ENCODE measurements at regions not wholly inside any gene's neighbourhood (a gene's known extent, or its start where the extent isn't known, plus 50 kb on each side); places are given as distances from the start of the nearest gene placed in this dataset.

DNA sequence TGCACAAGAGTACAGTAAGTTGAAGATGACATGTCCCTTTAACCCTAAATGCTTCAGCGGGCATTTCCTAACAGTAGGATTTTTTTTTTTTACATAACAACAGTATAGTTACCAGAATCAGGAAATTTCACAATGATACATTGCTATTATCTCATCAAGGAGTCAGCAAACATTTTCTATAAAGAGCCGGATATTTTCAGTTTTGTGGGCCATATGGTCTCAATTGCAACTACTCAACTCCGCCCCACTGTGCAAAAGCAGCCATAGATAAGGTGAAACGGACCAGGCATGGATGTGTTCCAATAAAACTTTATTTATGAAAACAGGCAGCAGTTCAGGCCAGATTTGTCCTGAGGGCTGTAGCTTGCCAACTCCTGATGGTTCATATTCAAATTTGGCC lies 130.6 kb downstream of the SMAD6 start:
- no peak for TF ChIP-seq GATA3 (IDR thresholded peaks at IDR 0.05; ENCODE audit: low read depth, low read length)
- TF ChIP-seq GATA2 (IDR thresholded peaks at IDR 0.05; ENCODE audit: low read depth, low read length) = no peak

DNA sequence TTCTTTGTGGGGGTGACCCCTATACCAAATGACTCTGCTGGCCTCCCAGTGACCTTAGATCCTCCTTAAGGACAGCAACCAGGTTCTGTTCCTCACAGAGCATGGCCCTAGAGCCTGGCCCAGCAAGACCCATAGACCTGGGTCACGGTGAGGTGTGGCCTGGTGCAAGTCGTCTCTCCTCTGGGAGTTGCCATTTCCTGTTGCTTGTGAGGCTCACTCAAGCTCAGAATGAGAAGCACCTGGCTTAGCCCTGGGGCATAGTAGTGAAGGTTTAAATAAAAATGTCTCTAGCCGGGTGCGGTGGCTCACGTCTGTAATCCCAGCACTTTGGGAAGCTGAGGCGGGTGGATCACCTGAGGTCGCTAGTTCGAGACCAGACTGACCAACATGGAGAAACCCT lies 131.3 kb downstream of the SMAD6 start:
- TF ChIP-seq GATA2 (IDR thresholded peaks at IDR 0.05; ENCODE audit: low read depth, low read length) = no peak
- no peak for TF ChIP-seq GATA3 (IDR thresholded peaks at IDR 0.05; ENCODE audit: low read depth, low read length)

DNA sequence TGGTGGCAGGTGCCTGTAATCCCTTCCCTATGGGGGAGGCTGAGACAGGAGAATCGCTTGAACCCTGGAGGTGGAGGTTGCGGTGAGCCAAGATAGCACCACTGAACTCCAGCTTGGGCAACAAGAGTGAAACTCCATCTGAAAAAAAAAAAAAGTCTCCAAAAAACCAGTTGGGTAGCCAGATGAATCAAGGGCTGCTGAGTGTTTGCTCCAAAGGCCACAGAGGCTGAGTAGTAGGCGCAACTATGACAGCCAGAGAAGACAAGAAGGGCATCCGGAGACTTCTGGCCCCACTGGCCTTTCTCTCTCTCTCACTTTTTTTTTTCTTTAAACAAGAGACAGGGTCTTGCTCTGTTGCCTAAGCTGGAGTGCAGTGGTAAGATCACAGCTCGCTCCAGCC lies 131.8 kb downstream of the SMAD6 start:
- TF ChIP-seq GATA3 (IDR thresholded peaks at IDR 0.05; ENCODE audit: low read depth, low read length) = no peak
- no peak for TF ChIP-seq GATA2 (IDR thresholded peaks at IDR 0.05; ENCODE audit: low read depth, low read length)

DNA sequence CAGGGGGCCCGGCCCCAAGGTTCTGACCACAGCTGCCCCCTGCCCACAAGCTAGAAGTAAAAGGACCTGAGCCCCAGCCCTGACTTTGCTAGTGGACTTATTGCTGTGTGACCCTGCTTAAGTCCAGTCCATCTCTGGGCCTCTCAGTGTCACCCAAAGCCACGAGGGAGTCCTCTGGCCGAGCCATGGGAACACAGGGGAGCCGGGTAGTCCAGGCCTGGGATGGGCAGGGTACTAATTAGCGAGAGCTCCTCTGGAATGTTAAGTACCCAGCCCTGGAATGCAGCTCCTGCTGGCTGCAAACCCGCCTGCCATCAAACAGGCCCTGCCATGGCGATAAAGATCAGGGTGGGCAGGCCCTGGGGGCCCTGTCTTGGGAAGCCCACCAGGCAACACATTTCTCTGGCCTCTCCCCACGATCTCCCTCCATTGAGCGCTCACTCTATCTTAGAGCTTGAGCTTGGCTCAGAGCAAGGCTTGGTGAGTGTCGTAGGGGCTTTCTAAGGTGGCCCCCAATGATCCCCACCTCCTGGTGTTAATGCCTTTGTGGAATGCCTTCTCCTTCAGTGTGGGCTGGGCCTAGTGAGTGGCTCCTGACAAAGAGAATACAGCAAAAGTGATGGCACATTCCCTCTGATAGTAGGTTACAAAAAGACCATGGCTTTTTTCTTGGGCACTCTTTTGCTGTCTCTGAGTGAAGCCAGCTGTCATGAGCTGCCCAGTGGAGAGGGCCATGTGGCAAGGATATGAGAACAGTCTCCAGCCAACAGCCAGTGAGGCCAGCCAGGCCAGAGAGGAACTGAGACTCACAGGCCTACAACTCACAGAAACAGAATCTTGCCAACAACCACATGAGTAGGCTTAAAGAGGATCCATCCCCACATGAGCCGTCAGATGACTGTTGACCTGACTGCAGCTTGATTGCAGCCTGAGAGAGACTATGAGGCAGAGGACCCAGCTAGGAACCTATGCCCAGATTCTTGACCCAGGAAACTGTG lies 133.1 kb downstream of the SMAD6 start:
- TF ChIP-seq GATA3 (IDR thresholded peaks at IDR 0.05; ENCODE audit: low read depth, low read length) (no peak), GATA2 (IDR thresholded peaks at IDR 0.05; ENCODE audit: low read depth, low read length) (no peak)

DNA sequence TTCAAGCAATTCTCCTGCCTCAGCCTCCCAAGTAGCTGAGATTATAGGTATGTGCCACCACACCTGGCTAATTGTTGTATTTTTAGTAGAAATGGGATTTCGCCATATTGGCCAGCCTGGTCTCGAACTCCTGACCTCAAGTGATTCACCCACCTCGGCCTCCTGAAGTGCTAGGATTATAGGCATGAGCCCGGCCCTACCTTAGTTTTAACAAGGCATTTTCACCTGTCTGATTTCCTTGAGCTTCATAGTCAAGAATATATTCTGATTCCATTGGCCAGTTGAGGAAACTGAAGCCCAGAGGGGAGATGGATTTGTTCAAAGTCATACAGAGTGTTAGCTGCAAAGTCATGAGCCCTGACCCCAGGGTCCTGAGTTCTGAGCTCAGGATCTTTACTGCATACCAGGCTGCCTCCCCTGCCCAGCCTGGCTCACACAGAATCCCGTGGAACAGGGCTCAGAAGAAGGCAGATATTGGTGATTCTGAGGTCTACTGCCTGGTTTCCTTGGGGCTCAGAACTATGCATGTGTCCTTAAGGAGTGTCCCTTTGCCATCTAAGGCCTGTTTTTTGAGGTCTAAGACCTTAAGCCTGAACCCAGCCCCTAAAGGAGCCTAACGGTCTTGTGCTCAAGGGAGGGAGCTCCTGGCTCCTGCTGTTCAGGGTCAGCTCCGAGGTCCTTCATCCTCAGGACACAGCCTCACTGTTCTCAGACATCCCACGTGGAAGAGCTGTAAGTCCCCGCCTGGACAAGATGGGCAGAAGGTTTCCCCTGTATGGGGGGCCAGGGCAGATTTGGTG lies 134.4 kb downstream of the SMAD6 start:
- no peak for TF ChIP-seq GATA3 (IDR thresholded peaks at IDR 0.05; ENCODE audit: low read depth, low read length)

DNA sequence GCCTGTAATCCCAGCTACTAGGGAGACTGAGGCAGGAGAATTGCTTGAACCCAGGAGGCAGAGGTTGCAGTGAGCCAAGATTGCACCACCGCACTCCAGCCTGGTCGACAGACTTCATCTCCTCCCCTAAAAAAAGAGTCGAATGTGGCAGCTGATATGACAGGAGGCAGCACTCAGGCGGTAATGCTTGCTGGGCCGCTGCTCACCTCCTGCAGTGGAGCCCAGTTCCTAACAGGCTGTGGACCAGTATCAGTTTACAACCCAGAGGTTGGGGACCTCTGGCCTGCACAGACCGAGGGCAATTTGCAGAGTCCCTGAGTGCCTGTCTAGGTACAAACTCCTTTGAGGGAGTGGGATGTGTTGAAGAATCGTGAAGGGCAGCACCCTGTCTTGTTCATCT lies 136.2 kb downstream of the SMAD6 start:
- TF ChIP-seq GATA3 (IDR thresholded peaks at IDR 0.05; ENCODE audit: low read depth, low read length) (no peak), GATA2 (IDR thresholded peaks at IDR 0.05; ENCODE audit: low read depth, low read length) (no peak)

DNA sequence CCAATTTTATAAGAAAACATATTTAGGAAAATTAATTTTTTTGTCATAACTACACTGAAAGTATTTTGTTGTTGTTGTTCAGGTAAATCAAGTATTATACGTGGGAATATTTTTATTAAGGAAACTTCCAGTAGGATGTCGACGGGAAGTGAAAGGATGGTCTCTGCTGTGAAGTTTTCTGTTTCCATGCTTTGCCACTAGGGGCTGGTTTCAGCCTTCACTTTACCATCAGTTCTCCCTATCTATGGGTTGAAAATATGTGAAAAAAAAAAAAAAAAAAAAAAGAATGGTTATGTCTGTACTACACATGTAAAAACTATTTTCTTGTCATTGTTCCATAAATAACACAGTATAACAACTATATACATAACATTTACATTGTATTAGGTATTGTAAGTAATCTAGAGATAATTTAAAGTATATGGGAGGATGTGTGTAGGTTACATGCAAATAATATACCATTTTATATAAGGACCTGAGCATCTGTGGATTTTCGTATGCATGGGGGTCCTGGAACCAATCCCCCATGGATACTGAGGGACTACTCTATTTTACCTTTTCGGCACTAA lies 136.7 kb downstream of the SMAD6 start:
- TF ChIP-seq GATA3 (IDR thresholded peaks at IDR 0.05; ENCODE audit: low read depth, low read length) (no peak), GATA2 (IDR thresholded peaks at IDR 0.05; ENCODE audit: low read depth, low read length) (no peak)

DNA sequence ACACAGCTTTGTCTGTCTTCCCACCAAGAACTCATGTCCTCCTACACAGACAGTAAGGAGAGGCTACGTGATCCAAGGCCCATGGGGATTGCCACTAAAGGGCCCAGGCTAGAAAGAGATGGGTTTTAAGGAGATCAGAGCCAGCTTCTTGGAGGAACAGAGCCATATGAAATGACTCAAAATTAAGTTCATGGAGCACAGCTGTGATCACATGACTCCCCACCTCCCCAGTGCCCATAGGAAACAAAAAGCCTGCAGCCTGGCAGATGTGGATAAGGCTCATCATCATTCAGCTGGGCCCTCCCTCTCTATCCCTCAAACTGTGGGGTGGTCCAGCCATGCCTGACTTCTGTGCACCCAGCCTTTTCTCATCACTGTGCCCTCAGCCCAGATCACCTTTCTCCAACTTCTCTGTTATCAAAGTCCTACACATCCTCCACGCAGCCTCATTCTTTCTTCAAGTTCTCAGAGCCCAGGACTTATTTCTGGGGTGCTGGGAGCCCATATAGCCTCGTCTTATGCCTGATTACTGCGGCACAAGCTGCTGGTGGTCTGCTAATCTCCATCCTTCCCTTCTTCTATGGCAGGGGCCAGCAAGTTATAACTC lies 137.6 kb downstream of the SMAD6 start:
- TF ChIP-seq GATA3 (IDR thresholded peaks at IDR 0.05; ENCODE audit: low read depth, low read length) (no peak), GATA2 (IDR thresholded peaks at IDR 0.05; ENCODE audit: low read depth, low read length) (no peak)

DNA sequence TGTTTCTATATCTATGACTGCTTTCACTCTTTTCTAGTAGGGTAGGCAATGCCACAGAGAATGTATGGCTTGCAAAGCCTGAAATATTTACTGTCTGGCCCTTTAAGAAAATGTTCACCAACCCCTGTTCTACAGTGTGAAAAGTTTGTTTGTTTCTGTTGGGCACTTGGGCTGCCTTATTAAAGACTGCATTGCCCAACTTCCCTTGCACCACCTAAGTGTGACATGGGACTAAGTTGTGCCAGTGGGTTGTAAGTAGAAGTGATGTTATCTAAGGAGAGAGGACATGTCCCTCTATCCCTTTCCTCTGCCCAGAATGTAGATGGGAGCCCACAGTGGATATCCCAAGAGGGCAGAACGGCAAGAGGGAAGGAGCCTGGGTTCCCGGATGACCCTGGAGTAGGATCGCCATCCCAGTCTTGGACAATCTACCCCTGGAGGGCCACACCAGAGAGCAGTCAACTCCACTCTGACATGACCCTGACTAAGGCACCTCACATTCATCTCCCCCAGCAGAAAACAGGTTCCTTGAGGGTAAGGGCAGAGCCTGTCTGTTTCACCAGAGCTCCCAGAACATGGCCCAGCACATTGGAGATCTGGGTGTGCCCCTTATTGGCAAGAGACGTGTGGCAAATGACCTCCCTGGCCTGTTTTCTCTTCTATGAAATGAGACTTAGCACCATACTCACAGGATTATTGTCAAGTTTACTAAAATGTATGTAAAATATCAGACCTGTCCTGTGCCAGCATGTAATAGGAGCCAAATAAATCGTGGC lies 138.8 kb downstream of the SMAD6 start:
- TF ChIP-seq GATA3 (IDR thresholded peaks at IDR 0.05; ENCODE audit: low read depth, low read length) (no peak), GATA2 (IDR thresholded peaks at IDR 0.05; ENCODE audit: low read depth, low read length) (no peak)

DNA sequence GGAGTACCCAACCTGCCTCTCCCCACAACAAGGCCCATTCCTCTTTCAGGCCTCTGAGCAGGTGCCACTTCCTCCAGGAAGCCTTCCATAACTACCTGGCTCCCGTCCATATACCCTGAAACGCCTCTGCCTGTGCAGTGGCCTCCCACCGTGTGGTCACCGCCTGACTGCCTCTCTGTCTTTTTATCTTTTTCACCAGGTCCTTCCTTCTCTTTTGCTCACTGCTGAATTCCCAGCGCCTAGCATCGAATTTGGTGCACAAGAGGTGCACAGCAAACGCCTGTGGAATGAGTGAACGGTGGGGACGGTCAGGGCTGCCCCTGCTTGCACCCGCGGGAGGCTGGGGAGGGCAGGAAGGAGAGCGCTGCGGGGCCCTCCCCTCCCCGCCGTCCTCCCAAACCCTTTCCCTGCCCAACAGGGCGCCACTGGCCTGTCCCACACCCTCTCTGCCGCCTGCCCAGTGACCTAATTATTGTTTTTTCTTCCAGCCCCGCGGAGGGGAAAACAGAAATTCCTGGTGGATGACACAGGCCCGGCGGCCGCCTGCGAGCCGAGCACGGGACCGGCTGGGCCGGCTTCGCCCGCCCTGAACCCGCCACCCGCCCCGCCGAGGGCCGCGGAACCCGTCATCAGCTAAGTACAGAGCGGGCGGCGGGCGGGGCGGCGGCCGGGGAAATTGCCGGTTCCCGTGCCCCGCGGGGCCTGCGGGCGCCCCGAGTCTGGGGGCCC lies 140.1 kb downstream of the SMAD6 start:
- TF ChIP-seq GATA2 (IDR thresholded peaks at IDR 0.05; ENCODE audit: low read depth, low read length) (no peak), GATA3 (IDR thresholded peaks at IDR 0.05; ENCODE audit: low read depth, low read length) (no peak)

DNA sequence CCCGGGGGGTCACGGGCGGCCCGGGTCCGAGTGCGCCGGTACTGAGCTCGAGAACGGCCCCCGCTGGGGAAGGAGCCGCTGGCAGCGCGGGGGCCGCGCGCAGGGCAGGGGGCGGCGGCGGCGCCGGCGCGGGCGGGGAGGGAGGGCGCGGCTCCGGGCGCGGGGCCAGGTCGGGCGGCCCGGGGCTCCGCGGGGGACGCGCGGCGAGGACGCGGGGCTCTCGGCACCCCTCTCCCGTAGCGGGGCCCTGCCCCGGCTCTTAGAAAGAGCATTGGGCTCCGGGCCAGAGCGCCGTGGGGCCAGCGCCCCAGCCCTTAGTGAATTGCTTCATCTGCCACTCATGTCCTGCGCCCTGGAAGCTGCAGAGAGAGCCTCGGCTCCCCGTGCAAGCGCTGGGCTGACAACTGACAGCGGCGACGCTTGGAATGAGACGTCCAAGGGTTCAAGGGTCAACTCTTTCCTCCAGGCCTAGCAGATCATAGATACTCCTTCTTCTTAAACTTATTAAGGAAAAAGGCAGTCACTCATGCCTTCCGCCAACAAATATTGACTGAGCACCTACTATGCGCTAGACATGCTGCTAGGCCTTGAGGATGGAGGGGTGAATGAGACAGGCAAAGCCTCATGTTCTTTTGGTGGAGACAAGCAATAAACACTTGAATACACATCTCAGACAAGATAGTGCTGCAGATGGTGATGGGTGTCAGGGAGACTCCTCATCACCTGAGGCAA lies 140.8 kb downstream of the SMAD6 start:
- TF ChIP-seq GATA3 (IDR thresholded peaks at IDR 0.05; ENCODE audit: low read depth, low read length) (no peak), GATA2 (IDR thresholded peaks at IDR 0.05; ENCODE audit: low read depth, low read length) (no peak)

DNA sequence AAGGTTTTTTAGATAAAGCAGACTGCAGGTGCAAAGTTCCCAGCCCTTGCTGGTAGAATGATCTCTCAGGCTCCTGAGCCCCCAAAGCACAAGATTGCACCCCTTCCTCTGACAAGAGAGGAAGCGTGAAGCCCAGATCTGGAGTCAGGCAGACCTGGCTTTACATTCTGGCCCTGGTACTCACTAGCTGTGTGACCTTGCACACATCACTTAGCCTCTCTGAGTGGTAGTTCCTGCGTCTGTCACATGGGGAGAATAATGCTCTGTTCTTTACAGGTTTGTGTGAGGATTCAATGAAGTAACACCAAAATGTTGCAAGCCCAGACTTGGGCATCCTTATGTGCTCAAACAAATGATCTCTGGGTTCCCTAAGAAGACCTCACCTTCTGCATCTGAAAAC lies 141.5 kb downstream of the SMAD6 start:
- no peak for TF ChIP-seq GATA2 (IDR thresholded peaks at IDR 0.05; ENCODE audit: low read depth, low read length)
- no peak for TF ChIP-seq GATA3 (IDR thresholded peaks at IDR 0.05; ENCODE audit: low read depth, low read length)
